ENCODE measurements at regions not wholly inside any gene's neighbourhood (a gene's known extent, or its start where the extent isn't known, plus 50 kb on each side); places are given as distances from the start of the nearest gene placed in this dataset.

DNA sequence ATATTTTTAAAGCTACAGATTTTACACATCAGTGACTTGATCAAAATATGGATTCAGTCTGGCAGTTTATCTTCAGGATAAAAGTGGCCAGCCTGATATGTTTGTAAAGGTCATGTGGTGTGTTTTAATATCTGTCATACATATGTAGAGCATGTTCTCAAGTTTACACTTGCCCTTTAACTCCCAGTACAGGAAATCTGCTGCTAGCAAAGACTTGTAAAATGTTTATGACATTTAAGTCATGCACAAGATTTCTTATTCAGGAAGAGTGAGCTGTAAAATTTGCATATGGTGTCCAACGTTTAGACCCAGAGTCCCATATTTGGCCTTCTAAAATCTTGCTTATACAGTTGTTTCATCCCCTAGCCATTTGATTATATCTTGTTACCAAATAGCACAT lies 197.5 kb upstream of the FLRT2 start:
- no peaks in the 10 kb centered on the region for H3K36me3 ChIP-seq
- H3K4me1 ChIP-seq (ENCODE audit: control insufficient read depth in 1 of 2, insufficient read depth in 1 of 2, low read depth in 1 of 2, low read length in 1 of 2): peaks cover 16 to 23% of the 10 kb centered on the region in 2 experiments
- H3K27ac ChIP-seq: no peak overlapping the region
- no peaks in the 10 kb centered on the region for H3K27me3 ChIP-seq
- H3K9me3 ChIP-seq: no peaks in the 10 kb centered on the region
- no peak for TF ChIP-seq CTCF (IDR thresholded peaks at IDR 0.05)
- H3K4me3 ChIP-seq (ENCODE audit: low read depth in 1 of 2, low read length in 1 of 2): no peak overlapping the region

DNA sequence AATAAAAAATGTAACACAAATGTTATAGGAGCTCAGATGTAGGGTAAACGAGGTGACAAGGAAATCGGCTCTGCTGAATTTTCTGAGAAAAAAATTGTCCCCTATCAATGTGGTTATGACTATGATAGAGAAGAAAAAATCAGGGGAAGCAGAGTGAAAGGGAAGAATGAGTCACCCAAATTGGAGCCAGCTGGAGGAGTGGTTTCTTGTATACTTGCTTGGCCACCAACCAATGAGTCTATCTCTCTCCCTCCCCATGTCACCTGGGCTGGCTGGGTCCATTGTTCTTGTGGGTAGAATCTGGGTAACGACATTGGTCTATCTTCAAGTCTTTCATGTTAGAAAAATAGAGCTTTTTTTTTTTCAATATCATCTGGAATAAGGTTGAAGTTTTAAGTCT lies 196.6 kb upstream of the FLRT2 start:
- H3K27ac ChIP-seq: no peak overlapping the region
- TF ChIP-seq CTCF (IDR thresholded peaks at IDR 0.05): no peak
- no peaks in the 10 kb centered on the region for H3K36me3 ChIP-seq
- H3K9me3 ChIP-seq: no peaks in the 10 kb centered on the region
- no peak overlapping the region for H3K4me3 ChIP-seq (ENCODE audit: low read depth in 1 of 2, low read length in 1 of 2)
- peaks cover 16 to 23% of the 10 kb centered on the region in 2 experiments for H3K4me1 ChIP-seq (ENCODE audit: control insufficient read depth in 1 of 2, insufficient read depth in 1 of 2, low read depth in 1 of 2, low read length in 1 of 2)
- H3K27me3 ChIP-seq: no peaks in the 10 kb centered on the region

DNA sequence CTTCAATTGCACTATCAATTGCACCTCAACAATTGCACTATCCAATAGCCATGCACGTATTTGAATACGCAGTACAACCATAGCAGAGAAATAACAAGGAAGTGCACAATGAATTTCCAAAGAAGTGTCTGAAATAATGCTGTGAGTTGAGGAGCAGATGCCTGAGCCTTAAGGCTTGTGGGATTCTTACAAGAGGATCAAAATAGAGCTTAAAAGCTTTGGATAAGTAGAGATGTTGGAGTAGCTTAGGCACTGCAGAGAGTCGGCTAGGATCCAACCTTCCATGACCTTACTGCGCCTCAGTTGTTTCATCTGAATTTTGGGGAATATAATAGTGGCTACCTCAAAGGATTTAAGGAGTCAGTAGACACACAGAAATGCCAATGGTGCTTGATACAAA lies 196.1 kb upstream of the FLRT2 start:
- Histone ChIP-seq H3K27me3 (no peaks in the 10 kb centered on the region), H3K9me3 (no peaks in the 10 kb centered on the region), H3K36me3 (no peaks in the 10 kb centered on the region), H3K27ac (no peak overlapping the region), H3K4me1 (ENCODE audit: control insufficient read depth in 1 of 2, insufficient read depth in 1 of 2, low read depth in 1 of 2, low read length in 1 of 2) (peaks cover 16 to 23% of the 10 kb centered on the region in 2 experiments), H3K4me3 (ENCODE audit: low read depth in 1 of 2, low read length in 1 of 2) (no peak overlapping the region)
- no peak for TF ChIP-seq CTCF (IDR thresholded peaks at IDR 0.05)

DNA sequence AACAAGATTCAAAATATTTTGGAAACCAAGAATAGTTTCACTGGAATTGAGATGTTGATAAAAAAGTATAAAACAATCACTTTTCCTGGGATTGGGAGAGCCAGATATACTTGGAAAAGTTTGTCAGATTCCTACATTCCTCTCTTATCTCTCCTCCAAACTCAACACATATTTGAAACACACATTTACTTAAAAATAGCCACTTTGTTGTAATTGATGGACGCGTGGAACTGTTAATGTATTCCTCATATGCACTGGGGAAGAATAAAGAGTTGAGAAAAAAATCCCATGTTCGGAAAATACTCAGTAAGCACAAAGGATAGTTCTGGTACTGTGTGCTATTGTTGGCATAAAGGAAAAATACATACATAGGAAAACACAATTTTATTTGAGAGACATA lies 195.6 kb upstream of the FLRT2 start:
- Histone ChIP-seq H3K36me3 (no peaks in the 10 kb centered on the region), H3K4me3 (ENCODE audit: low read depth in 1 of 2, low read length in 1 of 2) (no peak overlapping the region), H3K4me1 (ENCODE audit: control insufficient read depth in 1 of 2, insufficient read depth in 1 of 2, low read depth in 1 of 2, low read length in 1 of 2) (peaks cover 16 to 23% of the 10 kb centered on the region in 2 experiments), H3K9me3 (no peaks in the 10 kb centered on the region), H3K27me3 (no peaks in the 10 kb centered on the region), H3K27ac (no peak overlapping the region)
- TF ChIP-seq CTCF (IDR thresholded peaks at IDR 0.05): no peak

DNA sequence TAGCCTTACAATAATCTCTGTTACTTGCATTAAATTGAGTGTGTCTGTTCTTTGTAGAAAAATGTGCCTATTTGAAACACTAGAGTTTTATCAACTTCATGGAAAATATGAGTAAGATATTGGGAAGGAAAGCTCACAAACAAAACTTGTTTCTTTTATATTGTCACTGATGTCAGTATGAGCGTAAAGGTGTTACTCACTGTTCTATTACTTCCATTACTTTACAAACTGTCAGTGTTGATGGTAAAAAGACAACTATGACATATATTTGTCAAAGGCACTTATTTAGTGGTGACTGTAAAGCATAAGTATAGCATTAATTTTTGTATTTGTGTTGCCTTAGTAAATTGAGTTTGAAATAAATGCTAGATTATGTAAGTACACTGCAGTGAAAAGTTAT lies 193.7 kb upstream of the FLRT2 start:
- Histone ChIP-seq H3K9me3 (no peaks in the 10 kb centered on the region), H3K27me3 (no peaks in the 10 kb centered on the region), H3K4me1 (ENCODE audit: control insufficient read depth in 1 of 2, insufficient read depth in 1 of 2, low read depth in 1 of 2, low read length in 1 of 2) (peaks cover 16 to 23% of the 10 kb centered on the region in 2 experiments), H3K36me3 (no peaks in the 10 kb centered on the region), H3K27ac (no peak overlapping the region), H3K4me3 (ENCODE audit: low read depth in 1 of 2, low read length in 1 of 2) (no peak overlapping the region)
- no peak for TF ChIP-seq CTCF (IDR thresholded peaks at IDR 0.05)

DNA sequence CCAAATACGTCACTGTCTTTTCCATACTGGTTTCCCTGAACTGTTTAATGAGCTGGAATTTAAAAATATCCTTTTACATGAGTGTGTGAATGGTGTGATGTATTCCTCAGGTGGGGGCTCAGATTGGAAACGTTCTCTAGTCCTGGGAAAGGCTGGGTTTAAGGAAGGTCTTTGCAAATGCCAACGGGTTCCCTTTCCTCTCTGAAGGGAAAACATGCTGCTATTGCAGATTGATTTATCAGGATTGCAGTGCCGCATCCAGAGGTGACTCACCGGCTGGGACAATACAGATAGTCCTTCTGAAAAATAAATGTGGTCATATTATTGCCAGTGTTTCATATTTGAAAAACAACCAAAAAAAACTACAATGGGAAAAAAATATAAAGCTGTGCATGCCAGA lies 193.1 kb upstream of the FLRT2 start:
- TF ChIP-seq CTCF (IDR thresholded peaks at IDR 0.05): no peak
- H3K27ac ChIP-seq: no peak overlapping the region
- H3K27me3 ChIP-seq: no peaks in the 10 kb centered on the region
- peaks cover 16 to 23% of the 10 kb centered on the region in 2 experiments for H3K4me1 ChIP-seq (ENCODE audit: control insufficient read depth in 1 of 2, insufficient read depth in 1 of 2, low read depth in 1 of 2, low read length in 1 of 2)
- H3K9me3 ChIP-seq: no peaks in the 10 kb centered on the region
- H3K4me3 ChIP-seq (ENCODE audit: low read depth in 1 of 2, low read length in 1 of 2): no peak overlapping the region
- H3K36me3 ChIP-seq: no peaks in the 10 kb centered on the region
